ENCODE measurements at regions not wholly inside any gene's neighbourhood (a gene's known extent, or its start where the extent isn't known, plus 50 kb on each side); places are given as distances from the start of the nearest gene placed in this dataset.

DNA sequence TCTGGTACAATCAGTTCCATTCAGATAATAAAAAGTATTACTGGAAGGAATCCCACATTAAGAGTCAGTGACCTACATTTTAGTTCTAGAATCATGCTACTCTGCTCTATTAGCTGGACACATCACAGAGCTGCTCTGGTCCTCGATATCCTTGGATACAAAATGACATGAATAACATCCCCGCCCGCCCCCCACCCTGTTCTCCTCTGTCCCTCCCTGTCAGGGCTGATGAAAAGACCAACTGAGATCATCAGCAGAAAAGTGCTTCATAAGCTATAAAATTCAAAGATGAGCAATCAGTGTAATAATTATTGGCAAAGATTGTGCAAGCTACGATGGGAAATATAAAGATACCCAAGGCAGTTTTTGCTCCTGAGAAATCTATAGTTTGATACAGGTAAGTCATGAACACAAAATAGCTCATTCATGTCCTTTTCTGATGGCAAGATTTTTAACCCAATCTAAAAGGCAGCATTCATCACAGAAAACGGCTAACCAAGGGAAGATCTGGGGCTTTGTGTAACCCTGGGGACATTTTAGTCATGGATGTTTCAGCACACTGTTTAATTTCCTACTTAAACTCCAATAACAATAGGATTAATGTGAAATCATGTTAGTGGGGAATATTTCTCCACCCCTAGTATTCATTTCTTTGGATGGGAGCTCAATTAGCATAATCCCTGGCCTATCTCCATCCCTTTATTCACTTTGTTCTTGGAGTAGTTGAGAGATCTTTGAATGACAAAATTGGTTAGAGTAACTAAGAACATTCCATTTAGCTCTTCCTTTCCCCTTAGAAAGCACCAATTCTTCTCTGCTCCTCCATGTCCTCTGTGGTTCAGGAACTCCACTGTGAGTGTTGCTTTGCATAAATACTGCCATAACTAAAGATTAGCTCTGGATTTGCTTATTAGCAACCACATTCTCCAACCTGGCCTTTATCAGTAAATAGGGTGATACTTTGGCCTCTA, 459.4 kb upstream of the GRIA1 start:
- DNase-seq = no peak

DNA sequence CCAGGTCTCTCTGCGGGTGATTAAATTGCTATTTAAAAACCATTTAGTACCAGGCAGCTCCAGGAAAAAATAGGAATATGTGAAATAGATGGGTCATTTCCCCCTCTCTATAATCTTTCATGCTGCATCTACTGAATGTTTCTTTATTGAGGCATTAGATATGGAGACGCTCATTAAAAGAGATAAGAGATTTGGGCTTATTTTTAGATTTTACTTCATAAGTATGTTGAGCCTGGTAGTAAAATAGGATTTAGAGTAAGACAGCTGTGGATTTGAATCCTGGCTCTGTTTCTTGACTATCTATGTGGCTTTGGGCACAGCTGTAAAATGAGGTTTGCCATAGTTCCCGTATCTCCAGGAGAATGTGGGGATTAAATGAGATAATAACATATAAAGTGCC, 451.0 kb upstream of the GRIA1 start:
- DNase-seq = no peak

DNA sequence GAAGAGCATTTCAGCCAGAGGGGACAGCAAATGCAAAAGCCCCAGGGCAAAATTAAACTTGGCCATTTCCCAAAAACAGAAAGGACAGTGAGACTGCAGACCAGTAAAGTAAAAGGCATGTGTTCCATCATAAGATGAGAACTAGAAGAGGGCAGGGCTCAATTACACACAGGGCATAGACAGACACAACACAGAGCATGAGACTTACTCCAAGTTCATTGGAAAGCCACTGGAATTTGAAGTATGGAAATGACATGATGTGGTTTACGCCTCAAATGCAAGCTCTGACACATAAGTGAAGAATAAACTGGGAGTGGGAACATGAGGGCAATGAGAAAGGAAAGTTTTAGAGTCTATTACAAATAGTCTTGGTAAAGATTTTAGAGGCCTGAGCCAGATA, 446.6 kb upstream of the GRIA1 start:
- DNase-seq = no peak

DNA sequence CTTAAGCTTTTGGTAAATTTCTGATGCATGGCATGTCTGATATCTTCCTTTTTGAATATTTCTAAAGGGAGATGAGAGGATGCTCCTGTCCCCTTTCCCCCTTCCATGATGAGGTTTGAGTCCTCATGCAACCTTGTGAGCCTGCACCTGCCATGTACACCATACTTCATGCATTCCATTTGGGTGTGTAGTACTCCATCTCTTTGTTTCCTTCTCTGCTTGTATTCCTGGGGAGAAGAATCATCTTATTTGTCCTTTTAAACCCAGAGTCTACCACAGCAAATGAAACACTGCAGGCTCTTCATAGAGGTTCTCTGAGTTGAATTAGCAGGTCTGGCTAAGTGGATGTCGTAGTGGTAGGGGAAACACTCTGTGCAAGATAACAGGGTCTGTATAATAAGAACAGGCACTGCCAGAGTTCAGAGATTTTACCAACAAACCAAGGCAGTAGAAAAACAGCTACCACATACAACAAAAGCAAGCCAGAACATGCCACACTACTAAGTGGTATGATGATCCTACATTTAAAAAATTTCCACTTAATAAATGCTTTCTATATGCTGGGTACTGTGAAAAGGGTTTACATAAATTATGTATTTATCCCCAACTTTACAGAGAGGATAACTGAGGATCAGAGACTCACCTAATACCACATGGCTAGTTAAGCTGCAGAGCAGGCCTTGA, 439.8 kb upstream of the GRIA1 start:
- no peak for DNase-seq

DNA sequence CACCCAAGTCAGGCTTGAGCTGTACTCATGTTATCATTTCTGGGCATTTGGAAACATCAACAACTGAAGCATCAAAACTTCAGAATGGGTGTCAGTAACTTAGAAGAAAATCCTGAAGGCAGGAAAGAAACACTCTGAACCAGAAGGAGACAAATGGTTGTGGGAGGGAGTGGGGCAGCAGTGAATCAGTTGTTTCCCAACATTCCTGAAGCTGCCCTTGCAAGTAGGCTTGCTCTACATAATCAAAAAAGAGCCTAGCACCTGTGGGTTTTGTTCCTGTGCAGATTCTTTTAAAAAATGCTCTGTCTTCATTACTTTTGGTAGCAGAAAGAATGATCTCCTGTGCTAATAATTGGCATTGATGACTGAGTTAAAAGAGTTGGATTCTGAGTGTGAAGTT, 424.2 kb upstream of the GRIA1 start:
- no peak for DNase-seq

DNA sequence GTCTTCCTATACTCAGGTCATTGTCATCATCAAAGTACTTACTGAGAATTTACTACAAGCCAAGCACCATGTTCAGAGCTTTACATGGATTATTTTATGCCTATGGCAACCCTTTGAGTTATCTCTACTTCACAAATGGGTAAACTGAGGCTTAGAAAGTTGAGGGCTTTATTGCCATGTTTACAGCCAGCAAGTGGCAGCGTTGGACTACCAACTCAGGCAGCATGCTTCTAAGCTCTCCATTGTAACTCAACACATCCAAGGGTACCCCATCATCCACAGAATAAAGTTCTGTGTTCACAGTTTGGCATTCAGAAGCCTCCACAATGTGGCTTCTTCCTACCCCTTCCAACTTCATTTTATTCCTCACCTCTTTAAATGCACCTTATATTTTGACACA, 422.6 kb upstream of the GRIA1 start:
- no peak for DNase-seq

DNA sequence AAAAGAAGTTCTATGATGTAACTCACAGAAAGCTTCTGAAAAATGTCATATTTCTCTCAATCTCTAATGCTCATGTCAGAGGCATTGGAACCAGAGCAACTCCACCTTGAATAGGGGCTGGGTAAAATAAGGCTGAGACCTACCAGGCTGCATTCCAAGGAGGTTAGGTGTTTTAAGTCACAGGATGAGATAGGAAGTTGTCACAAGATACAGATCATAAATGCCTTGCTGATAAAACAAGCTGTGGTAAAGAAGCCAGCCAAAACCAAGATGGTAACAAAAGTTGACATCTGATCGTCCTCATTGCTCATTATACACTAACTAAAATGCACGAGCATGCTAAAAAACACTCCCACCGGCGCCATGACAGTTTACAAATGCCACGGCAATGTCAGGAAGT, 411.1 kb upstream of the GRIA1 start:
- no peak for DNase-seq

DNA sequence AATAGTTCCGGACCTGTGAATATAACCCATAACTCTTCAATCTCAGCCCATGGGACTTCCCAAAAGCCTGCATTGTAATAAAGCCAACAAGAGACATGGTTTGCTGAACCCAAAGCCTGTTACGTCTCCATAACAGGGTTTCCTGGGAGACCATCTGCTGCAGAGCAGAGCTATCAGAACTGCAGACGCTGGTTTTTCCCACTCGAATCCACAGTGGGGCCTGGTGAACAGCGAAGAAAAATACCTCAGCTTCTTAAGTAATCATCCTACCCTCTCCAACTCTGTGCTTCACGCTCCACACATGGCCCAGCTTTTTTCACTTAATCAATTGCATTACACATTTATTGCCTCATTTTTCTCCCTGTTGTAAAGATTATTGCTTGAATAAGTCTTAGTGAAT, 409.5 kb upstream of the GRIA1 start:
- no peak for DNase-seq

DNA sequence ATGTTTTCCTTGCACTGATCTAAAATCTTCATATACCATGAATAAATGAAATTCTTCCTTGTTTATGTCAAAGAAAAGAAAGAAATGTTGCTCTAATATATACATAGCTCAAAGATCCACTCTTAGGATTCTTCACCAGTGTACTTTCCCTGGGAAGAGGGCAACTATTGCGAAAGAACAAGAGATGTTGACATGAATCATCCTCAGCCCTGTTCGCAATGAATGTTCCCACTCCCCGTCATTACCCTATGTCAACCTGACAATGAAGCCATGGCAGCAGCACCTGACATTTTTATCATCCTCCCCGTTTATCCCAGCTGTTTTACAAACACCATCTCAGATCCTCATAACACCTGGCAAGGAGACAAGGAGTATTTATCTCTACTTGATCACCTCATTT, 409.1 kb upstream of the GRIA1 start:
- DNase-seq = no peak

DNA sequence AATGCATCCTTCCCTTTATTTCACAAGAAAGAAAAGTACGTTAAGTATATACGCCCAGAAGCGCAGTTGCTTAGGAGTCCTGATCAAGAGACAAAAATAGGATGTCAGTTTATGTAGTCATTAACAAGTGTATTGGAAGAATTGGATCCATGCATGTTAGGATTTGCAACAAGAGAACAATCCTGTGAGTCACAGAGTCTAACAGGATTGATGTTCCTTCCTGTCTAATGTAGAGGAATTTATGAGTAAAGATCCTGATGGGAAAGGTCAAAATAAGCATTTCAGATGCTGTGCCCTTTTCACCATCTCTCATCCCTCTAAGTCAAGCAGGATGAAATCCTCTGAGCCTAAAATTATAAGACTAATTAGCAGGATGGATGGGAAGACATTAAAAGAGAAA, 406.0 kb upstream of the GRIA1 start:
- DNase-seq = no peak

DNA sequence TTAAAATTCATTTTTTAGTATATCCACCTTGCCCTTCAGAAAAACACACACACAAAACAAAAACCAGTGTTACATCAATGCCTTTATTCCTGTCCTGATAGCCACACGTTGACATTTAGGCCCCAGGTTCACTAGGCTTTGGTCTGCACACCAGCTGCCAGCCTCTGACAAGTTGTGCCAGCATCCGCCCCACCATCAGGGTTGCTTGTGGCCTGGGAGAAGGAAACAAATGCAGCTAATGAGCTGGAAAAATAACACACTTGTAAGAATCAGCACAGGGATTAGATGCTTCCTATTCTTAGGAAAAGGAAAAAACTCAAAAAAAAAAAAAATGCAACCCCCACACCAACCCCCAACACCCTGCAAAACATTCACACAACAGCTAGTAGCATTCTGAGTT, 404.0 kb upstream of the GRIA1 start:
- DNase-seq = no peak

DNA sequence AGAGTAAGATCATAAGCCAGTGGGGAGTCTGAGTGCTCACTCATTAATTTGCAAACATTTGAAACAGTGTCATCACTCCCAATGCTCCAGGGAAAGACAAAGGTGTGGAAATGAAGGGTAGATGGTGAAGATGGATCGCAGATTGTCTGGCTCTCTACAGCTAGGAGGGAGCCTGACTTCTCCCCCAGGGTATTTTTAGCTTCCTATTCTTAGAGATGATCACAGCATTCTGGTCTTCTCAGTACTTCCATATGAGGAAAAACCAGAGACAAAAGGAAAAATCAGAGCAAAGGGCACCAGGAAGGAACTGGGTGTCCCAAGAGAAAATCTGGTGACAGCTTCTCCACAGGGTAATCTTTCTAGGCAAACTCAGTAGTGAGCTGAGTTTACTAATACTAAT, 401.9 kb upstream of the GRIA1 start:
- no peak for DNase-seq

DNA sequence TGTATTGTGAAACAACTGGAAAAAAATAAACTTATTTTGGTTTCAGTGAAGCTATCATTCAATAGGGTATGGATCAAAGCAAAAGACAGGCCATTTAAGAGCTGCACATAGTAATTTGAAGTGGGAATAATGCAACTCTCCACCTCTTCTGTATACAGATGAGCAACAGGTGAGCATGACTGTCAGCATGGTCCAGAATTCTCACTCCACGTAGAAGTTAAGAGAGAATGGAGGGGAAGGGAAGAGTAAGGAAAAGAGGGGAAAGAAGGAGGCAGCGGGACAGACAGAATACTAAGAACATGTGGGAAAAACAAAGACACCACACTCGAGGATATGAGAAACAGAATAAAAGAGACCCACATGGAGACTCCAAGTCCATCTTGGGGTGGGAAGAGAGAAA, 396.1 kb upstream of the GRIA1 start:
- no peak for DNase-seq

DNA sequence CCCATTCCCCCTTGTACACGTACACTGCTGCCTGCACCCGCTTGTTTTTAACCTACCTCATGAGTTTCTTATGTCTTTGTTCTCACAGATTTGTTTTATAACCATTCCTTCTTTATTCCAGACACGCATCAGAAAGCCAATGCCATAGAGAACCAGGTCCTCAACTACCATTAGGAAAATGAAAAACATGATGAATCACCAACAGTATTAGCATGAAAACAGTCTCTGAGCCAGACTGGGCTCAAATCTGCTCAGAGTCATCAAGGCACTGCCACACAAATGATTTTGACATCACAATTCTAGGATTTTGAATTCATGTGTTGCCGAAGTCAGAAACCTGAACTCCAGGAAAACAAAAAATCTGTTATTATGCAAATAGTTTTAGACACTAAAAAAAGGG, 394.1 kb upstream of the GRIA1 start:
- DNase-seq = no peak

DNA sequence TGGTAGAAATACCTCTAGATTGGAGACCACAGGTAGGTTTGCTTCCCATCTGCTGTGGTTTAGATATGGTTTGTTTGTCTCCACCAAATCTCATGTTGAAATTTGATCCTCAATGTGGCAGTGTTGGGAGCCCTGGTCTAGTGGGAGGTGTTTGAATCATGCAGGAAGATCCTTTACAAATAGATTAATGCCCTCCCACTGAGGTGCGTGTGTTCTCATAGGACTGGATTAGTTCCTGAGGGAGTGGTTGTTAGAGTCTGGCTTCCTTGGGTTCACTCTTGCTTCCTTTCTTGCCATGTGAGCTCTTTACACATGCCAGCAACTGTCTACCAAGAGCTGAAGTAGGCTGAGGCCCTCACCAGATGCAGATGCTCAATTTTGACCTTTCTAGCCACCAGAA, 391.1 kb upstream of the GRIA1 start:
- DNase-seq = no peak

DNA sequence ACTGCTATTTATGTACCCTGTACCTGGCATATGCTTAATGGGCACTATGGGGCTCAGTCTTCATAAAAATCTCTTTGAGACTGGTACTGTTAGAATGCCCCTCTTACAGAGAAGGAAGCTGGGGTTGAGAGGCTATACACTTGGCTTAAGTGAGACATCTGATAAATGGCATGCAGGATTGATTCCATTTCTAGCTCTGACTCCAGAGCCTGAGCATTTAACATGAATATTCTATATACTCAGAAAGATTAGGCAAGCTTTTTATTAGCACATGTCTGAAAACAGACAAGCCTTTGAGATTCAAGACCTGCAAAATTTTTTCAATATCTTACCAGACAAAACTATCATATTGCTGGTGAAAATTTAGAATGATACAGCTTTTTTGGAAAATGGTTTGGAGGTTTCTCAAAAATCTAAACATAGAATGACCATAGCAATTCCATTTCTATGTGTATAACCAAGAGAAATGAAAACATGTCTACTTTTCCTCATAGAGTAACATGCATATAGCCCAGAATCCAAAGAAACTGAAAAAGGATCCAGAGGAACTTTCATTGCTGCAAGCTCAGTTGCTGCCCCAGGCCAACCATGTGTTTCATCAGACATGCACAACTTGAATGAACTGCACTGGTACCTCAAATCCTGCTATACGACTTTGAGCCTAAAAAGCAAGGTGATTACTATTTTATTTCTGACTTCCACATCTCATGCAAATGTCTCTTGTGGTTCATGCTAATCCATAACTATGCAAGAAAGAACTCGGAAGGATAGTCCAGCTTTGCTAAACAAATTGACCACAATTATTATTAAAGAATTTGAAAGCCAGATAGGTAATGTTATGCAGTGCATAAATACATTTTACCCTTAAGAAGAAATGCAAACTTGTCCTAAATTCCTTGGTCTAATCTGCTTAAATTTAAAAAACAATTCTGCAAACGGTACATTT, 389.0 kb upstream of the GRIA1 start:
- no peak for DNase-seq

DNA sequence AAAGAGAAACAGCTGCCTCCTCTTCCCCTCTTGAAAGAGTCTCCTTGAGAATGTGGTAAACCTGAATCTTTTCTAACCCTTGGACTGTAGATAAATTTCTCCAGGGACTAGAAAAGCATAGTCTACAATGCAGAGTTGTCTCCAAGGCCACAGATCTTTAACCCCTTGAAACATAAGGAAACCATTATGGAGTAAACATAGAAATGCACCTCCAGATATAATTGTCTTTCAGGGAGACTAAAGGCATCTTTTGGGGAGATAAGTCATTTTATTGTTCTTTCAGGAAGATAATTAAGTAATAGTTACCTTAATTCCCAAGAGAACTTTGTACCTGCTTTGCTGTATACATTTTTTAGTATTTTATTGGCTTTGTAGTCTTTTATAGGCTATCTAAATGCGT, 373.6 kb upstream of the GRIA1 start:
- DNase-seq = no peak

DNA sequence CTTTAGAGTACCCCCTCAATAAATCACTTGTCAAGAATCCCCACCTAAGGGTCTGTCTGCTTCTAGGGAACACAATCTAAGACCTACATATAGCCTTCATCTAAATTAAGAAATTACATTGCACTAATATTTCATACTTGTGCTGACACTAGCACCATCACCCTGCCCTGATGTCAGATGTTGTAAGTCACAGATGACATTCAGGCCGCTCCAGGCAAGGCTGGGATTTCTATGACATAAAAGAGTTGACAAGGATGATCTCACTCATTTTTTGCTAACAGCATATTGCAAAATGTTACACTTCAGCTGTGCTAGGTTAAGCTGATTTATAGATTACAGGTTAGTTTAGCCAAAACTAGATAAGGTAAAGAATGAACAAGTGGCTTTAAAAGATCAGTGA, 372.5 kb upstream of the GRIA1 start:
- DNase-seq = no peak

DNA sequence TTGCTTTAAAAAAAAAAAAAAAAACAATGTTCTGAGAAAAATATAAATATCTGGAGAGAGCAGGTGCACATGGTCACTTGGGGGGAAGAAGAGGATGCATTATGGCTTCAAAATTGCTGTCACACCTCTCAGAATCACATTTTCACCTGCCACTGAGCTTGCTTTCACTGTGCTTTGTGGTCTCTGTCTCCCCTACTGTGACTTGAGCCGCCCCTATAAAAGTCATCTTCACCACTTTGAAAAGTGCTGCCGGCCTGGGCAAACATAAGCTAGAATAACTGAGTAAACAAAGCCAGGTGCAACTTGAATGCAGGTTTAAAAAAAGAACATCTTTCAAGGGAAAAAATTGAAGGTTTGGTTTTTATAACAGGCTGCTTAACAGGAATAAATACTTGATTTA, 368.1 kb upstream of the GRIA1 start:
- peak; percentile 83 to 84 for DNase-seq

DNA sequence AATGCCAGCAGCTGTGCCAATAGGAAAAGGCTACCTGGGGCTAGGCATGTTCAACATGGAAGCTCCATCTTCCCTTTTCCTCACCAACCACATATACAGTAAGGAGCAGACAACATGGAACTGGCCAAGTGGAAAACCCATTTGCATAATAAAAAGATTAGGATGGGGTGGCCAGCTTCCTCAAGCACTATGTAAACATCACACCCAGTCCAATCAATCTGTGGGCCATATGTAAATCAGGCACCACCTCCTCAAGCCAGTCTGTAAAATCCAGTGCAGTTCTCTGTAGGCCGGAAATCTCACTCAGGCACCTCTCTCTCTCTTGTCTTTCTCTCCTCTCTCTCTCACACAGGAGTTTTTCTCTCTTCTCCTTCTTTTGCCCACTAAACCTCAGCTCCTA, 360.2 kb upstream of the GRIA1 start:
- DNase-seq = no peak

DNA sequence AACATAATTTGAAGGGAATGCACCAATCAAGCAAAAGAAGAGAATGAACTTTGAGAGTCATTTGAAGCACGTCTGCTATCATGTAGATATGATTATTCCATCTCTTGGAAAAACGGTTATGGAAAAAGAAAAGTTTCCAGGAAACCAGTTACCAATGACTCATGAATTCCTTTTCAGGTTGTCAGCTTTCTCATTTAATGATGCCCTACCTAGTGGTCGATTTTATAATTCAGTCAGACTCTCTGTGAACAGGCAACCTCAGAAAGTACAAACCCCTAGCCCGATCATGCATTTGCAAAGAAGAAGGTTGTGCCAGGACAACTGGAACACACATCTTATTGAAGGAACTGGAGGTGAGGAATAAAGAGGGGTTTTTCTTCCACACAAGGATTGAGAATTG, 355.1 kb upstream of the GRIA1 start:
- DNase-seq = no peak

DNA sequence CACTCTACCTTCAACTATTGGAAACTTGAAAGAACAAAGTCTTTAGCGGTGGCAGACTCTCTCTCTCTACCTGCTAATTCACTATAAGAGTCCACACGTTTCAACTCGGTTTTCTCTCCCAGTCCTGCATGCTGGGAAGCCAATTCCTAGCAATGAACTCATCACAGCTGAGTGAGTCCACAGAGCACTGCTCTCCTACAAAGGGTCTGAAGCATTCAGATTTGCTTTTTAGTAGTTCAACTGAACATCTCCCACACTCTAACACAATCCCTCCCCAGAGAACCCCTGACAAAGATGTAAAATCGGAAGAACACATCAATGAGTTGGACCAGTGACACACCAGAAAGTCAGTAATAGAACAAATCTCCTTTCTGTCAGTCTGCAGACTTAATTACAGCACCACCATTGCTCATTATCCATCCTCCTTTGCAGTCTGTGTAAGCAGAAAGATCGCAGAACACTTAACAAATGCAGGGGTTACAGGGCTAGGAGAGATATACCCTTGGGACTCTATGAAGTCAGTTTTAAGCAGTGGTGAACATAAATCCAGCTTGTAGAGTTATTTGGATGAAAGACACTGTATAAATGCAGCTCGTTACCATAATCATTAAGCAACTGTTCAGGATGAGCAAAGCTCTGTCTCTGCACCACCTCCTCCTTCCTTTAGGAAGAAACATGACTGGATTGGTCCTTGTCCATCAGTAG, 353.4 kb upstream of the GRIA1 start:
- DNase-seq = no peak
